GM23338 (cell line): ENCODE measurements at regions not wholly inside any gene's neighbourhood (a gene's known extent, or its start where the extent isn't known, plus 50 kb on each side); places are given as distances from the start of the nearest gene placed in this dataset.

ENCODE experiments used
- ATAC-seq: fragments of 200-7000 bp; cut with Tn5 transposase; 3 replicates; pipeline ENCODE4 v1.9.1; 2020
- DNase-seq: peaks from one replicate; pipeline ENCODE4 v3.0.0-alpha.2; 2015; ENCODE audit warnings: low spot score
- H2AFZ ChIP-seq: fragments of 200-600 bp; sonication (generic); 2 replicates; pipeline ENCODE4 v1.8.0; 2016; ENCODE audit warnings: antibody characterized with exemption, mild to moderate bottlenecking, moderate library complexity
- H3F3A ChIP-seq: fragments of 200-600 bp; sonication (generic); replicated peaks from 2 replicates; pipeline ENCODE4 v1.8.0; 2017; ENCODE audit warnings: antibody characterized with exemption, mixed run types, low read depth
- H3K27ac ChIP-seq: fragments of 200-600 bp; sonication (generic); 2 replicates; pipeline ENCODE4 v1.6.1; 2016; ENCODE audit warnings: low read depth
- H3K27me3 ChIP-seq: fragments of 200-600 bp; sonication (generic); 2 replicates; pipeline ENCODE4 v1.8.0; 2016; ENCODE audit warnings: mild to moderate bottlenecking, mixed run types, moderate library complexity; ENCODE audit not compliant: insufficient read depth
- H3K36me3 ChIP-seq: fragments of 200-600 bp; sonication (generic); 2 replicates; pipeline ENCODE4 v1.8.0; 2016; ENCODE audit warnings: mild to moderate bottlenecking; ENCODE audit not compliant: insufficient read depth
- H3K4me1 ChIP-seq: fragments of 200-600 bp; sonication (generic); 2 replicates; pipeline ENCODE4 v1.8.0; 2016; ENCODE audit warnings: mild to moderate bottlenecking, moderate library complexity; ENCODE audit not compliant: insufficient read depth
- H3K4me2 ChIP-seq: fragments of 200-600 bp; sonication (generic); 2 replicates; pipeline ENCODE4 v1.7.1; 2017; ENCODE audit warnings: mixed run types
- H3K4me3 ChIP-seq: fragments of 200-600 bp; sonication (generic); 2 replicates; pipeline ENCODE4 v1.6.1; 2016; ENCODE audit warnings: mixed run types
- H3K79me2 ChIP-seq: fragments of 200-600 bp; sonication (generic); replicated peaks from 2 replicates; pipeline ENCODE4 v1.8.0; 2017; ENCODE audit warnings: mild to moderate bottlenecking; ENCODE audit not compliant: insufficient read depth
- H3K9me2 ChIP-seq: fragments of 200-600 bp; sonication (generic); 2 replicates; pipeline ENCODE4 v1.8.0; 2017; ENCODE audit not compliant: insufficient read depth
- H4K20me1 ChIP-seq: fragments of 200-600 bp; sonication (generic); replicated peaks from 2 replicates; pipeline ENCODE4 v1.8.0; 2017; ENCODE audit warnings: mild to moderate bottlenecking; ENCODE audit not compliant: insufficient read depth
- H3K27ac Mint-ChIP-seq: 2 replicates; pipeline ENCODE4 v1.8.0; 2020; ENCODE audit warnings: inconsistent platforms, mild to moderate bottlenecking, moderate library complexity, mixed read lengths
- H3K27me3 Mint-ChIP-seq: 3 replicates; pipeline ENCODE4 v1.8.0; 2022; ENCODE audit warnings: low read depth, mild to moderate bottlenecking, moderate library complexity, mixed read lengths, inconsistent platforms; ENCODE audit not compliant: insufficient read depth, poor library complexity
- H3K36me3 Mint-ChIP-seq: 3 replicates; pipeline ENCODE4 v1.8.0; 2021; ENCODE audit warnings: low read depth, mild to moderate bottlenecking, inconsistent platforms, moderate library complexity, mixed read lengths
- H3K4me1 Mint-ChIP-seq: 3 replicates; pipeline ENCODE4 v1.8.0; 2020; ENCODE audit warnings: mild to moderate bottlenecking, inconsistent platforms, mixed read lengths
- H3K4me3 Mint-ChIP-seq: 3 replicates; pipeline ENCODE4 v1.8.0; 2021; ENCODE audit warnings: moderate library complexity, mild to moderate bottlenecking, inconsistent platforms, mixed read lengths
- H3K9me3 Mint-ChIP-seq: 3 replicates; pipeline ENCODE4 v1.8.0; 2020; ENCODE audit warnings: moderate library complexity, mild to moderate bottlenecking, inconsistent platforms, mixed read lengths
- CTCF ChIP-seq, 2 experiments: fragments of 200-600 bp in 1 of 2; sonication (generic) in 1 of 2; conservative IDR thresholded peaks; 2 replicates each; pipeline versions ENCODE4 v1.5.1 to v1.6.1; 2016 to 2017; ENCODE audit warnings: antibody characterized with exemption in 2 of 2, low read depth in 2 of 2, mild to moderate bottlenecking in 2 of 2, moderate library complexity in 1 of 2
- ETS1 ChIP-seq: IDR thresholded peaks from 2 replicates; pipeline ENCODE4 v1.6.1; 2016; ENCODE audit warnings: antibody characterized with exemption
- EZH2 ChIP-seq: fragments of 200-600 bp; sonication (generic); IDR thresholded peaks from one replicate; pipeline ENCODE4 v1.8.0; 2017; ENCODE audit warnings: antibody characterized with exemption, mild to moderate bottlenecking, low read depth; ENCODE audit not compliant: unreplicated experiment
- EZH2phosphoT487 ChIP-seq: fragments of 200-600 bp; sonication (generic); IDR thresholded peaks from one replicate; pipeline ENCODE4 v1.8.1; 2018; ENCODE audit warnings: antibody characterized with exemption; ENCODE audit not compliant: unreplicated experiment
- NANOG ChIP-seq: IDR thresholded peaks from 2 replicates; pipeline ENCODE4 v1.6.1; 2016; ENCODE audit warnings: antibody characterized with exemption, borderline replicate concordance
- POLR2AphosphoS5 ChIP-seq: IDR thresholded peaks from 2 replicates; pipeline ENCODE4 v1.6.1; 2016; ENCODE audit warnings: antibody characterized with exemption, low read depth
- REST ChIP-seq: IDR thresholded peaks from one replicate; pipeline ENCODE4 v1.6.1; 2018; ENCODE audit warnings: antibody characterized with exemption; ENCODE audit not compliant: unreplicated experiment
- STAT1 ChIP-seq: IDR thresholded peaks from one replicate; pipeline ENCODE4 v1.6.1; 2016; ENCODE audit warnings: antibody characterized with exemption; ENCODE audit not compliant: unreplicated experiment
- ZNF331 ChIP-seq: fragments of 250-450 bp; sonication (Bioruptor Pico); IDR thresholded peaks from 2 replicates; pipeline ENCODE4 v1.5.0; 2020; ENCODE audit warnings: low read depth, mild to moderate bottlenecking, moderate library complexity

- no peaks in the 10 kb centered on the region for H3K36me3 ChIP-seq
- Mint-ChIP-seq H3K36me3 (no peaks in the 10 kb centered on the region; the same call in 2 of the 3 replicates), H3K4me1 (peaks cover 15% of the 10 kb centered on the region), H3K27ac (no peak overlapping the region; the same call in 1 of the 2 replicates), H3K9me3 (no peaks in the 10 kb centered on the region; the same call in 2 of the 3 replicates), H3K27me3 (peaks cover 14% of the 10 kb centered on the region), H3K4me3 (no peak overlapping the region)
- H4K20me1 ChIP-seq, result no peaks in the 10 kb centered on the region
- no peaks in the 10 kb centered on the region for H3K79me2 ChIP-seq
- H3K4me1 ChIP-seq, result peaks cover 4% of the 10 kb centered on the region; the same call in 1 of the 2 replicates
- H3K4me2 ChIP-seq, result no peak overlapping the region
- no peaks in the 10 kb centered on the region for H3K27me3 ChIP-seq
- no peak overlapping the region for H3K4me3 ChIP-seq
- peak overlapping the region; percentile 96 for H2AFZ ChIP-seq
- ATAC-seq, result no peak
- no peaks in the 10 kb centered on the region for H3K9me2 ChIP-seq
- no peaks in the 10 kb centered on the region for H3F3A ChIP-seq
- no peak for TF ChIP-seq REST
- TF ChIP-seq ZNF331 (CRISPR knock-in tag), result no peak
- no peak for TF ChIP-seq STAT1
- H3K27ac ChIP-seq, result no peak overlapping the region
- DNase-seq, result no peak
Measured at GRCh38 chr12:116456330-116457082, 102.7 kb upstream of the MAP1LC3B2 start.

- Histone ChIP-seq H3K27me3 (no peaks in the 10 kb centered on the region), H3K36me3 (no peaks in the 10 kb centered on the region), H3K9me2 (no peaks in the 10 kb centered on the region), H3F3A (no peaks in the 10 kb centered on the region), H3K4me3 (no peak overlapping the region), H3K79me2 (no peaks in the 10 kb centered on the region), H3K27ac (no peak overlapping the region), H3K4me2 (no peak overlapping the region), H2AFZ (no peak overlapping the region), H3K4me1 (peaks cover 4% of the 10 kb centered on the region; the same call in 1 of the 2 replicates), H4K20me1 (no peaks in the 10 kb centered on the region)
- no peaks in the 10 kb centered on the region for H3K9me3 Mint-ChIP-seq
- H3K4me1 Mint-ChIP-seq, result peaks cover 15% of the 10 kb centered on the region
- H3K36me3 Mint-ChIP-seq, result no peaks in the 10 kb centered on the region; the same call in 2 of the 3 replicates
- no peak overlapping the region for H3K4me3 Mint-ChIP-seq
- DNase-seq, result no peak
- no peak for ATAC-seq
- TF ChIP-seq NANOG (no peak), EZH2phosphoT487 (no peak), POLR2AphosphoS5 (no peak), CTCF (conservative IDR thresholded peaks at IDR 0.05; ENCODE audit: low read depth in 2 of 2) (no peak), ETS1 (no peak), REST (no peak), STAT1 (no peak), EZH2 (no peak)
- H3K27me3 Mint-ChIP-seq, result peaks cover 16% of the 10 kb centered on the region
- no peak overlapping the region for H3K27ac Mint-ChIP-seq
Measured at GRCh38 chr12:116458492-116458891, 100.7 kb upstream of the MAP1LC3B2 start.
